PFSK-1 (cell line): ENCODE measurements at regions not wholly inside any gene's neighbourhood (a gene's known extent, or its start where the extent isn't known, plus 50 kb on each side); places are given as distances from the start of the nearest gene placed in this dataset.

Source experiments
- FOXP2 ChIP-seq: optimal IDR thresholded peaks from 2 replicates; pipeline ENCODE3; 2011; ENCODE audit warnings: borderline replicate concordance, control low read depth, inconsistent platforms; ENCODE audit not compliant: insufficient read depth; ENCODE audit errors: extremely low read length, extremely low read depth
- POLR2AphosphoS5 ChIP-seq: IDR thresholded peaks from 2 replicates; pipeline ENCODE4 v1.6.1; 2012; ENCODE audit warnings: low read depth, mild to moderate bottlenecking, control low read depth, low read length, moderate library complexity
- REST ChIP-seq, 2 experiments: IDR thresholded peaks; 2 replicates each; pipeline versions ENCODE4 v1.6.1 to v1.8.0; 2011 to 2012; ENCODE audit warnings: low read depth in 2 of 2, low read length in 2 of 2, control low read depth in 1 of 2, inconsistent platforms in 1 of 2, mild to moderate bottlenecking in 1 of 2, moderate library complexity in 1 of 2; ENCODE audit not compliant: insufficient read depth in 1 of 2
- SIN3A ChIP-seq: IDR thresholded peaks from 2 replicates; pipeline ENCODE4 v1.6.1; 2012; ENCODE audit warnings: mild to moderate bottlenecking, low read length, moderate library complexity, borderline replicate concordance; ENCODE audit not compliant: insufficient read depth
- TAF1 ChIP-seq: IDR thresholded peaks from 2 replicates; pipeline ENCODE4 v1.6.1; 2012; ENCODE audit warnings: low read length, control low read depth, borderline replicate concordance; ENCODE audit not compliant: insufficient read depth

GRCh38 chr9:30670805-30671562 is 1713.5 kb upstream of the ACO1 start:
- TF ChIP-seq SIN3A (no peak), POLR2AphosphoS5 (no peak), REST (IDR thresholded peaks at IDR 0.05; ENCODE audit: insufficient read depth in 1 of 2, low read depth in 2 of 2, low read length in 2 of 2) (no peak)

- TF ChIP-seq TAF1: no peak
- TF ChIP-seq FOXP2: no peak
- no peak for TF ChIP-seq REST (IDR thresholded peaks at IDR 0.05; ENCODE audit: insufficient read depth in 1 of 2, low read depth in 2 of 2, low read length in 2 of 2)
- TF ChIP-seq POLR2AphosphoS5: no peak
- no peak for TF ChIP-seq SIN3A
These were observed 1711.3 kb upstream of the ACO1 start for GRCh38 chr9:30673132-30673531.

GRCh38 chr9:30676651-30677050 is 1707.8 kb upstream of the ACO1 start:
- no peak for TF ChIP-seq FOXP2

GRCh38 chr9:30677221-30677620 is 1707.2 kb upstream of the ACO1 start:
- no peak for TF ChIP-seq SIN3A
- TF ChIP-seq FOXP2: no peak
- TF ChIP-seq REST (IDR thresholded peaks at IDR 0.05; ENCODE audit: insufficient read depth in 1 of 2, low read depth in 2 of 2, low read length in 2 of 2): no peak
- no peak for TF ChIP-seq TAF1
- TF ChIP-seq POLR2AphosphoS5: no peak

- no peak for TF ChIP-seq POLR2AphosphoS5
- no peak for TF ChIP-seq SIN3A
- TF ChIP-seq REST (IDR thresholded peaks at IDR 0.05; ENCODE audit: insufficient read depth in 1 of 2, low read depth in 2 of 2, low read length in 2 of 2): no peak
- no peak for TF ChIP-seq TAF1
- TF ChIP-seq FOXP2: no peak
These were observed 1695.6 kb upstream of the ACO1 start for GRCh38 chr9:30688801-30689200.
